ENCODE measurements at regions not wholly inside any gene's neighbourhood (a gene's known extent, or its start where the extent isn't known, plus 50 kb on each side); places are given as distances from the start of the nearest gene placed in this dataset.
"Not testable (repeated sequence)": the region's sequence is repeated elsewhere in the genome, so short reads cannot be mapped to it uniquely, and the experiment has no call there.

- Histone ChIP-seq H3K36me3 (no peaks in the 10 kb centered on the region), H3K9me3 (no peaks in the 10 kb centered on the region), H3K4me3 (no peak overlapping the region), H3K27me3 (no peaks in the 10 kb centered on the region)
- no peak for DNase-seq
These were observed 114.4 kb upstream of the WSCD1 start for GRCh38 chr17:5955764-5956163.

GRCh38 chr17:5958850-5959249 is 111.3 kb upstream of the WSCD1 start:
- Histone ChIP-seq H3K4me3 (no peak overlapping the region), H3K27me3 (no peaks in the 10 kb centered on the region), H3K9me3 (no peaks in the 10 kb centered on the region), H3K36me3 (no peaks in the 10 kb centered on the region)
- no peak for DNase-seq

- H3K36me3 ChIP-seq = no peaks in the 10 kb centered on the region
- H3K27me3 ChIP-seq = no peaks in the 10 kb centered on the region
- H3K9me3 ChIP-seq = no peaks in the 10 kb centered on the region
- H3K4me3 ChIP-seq = no peak overlapping the region
- no peak for DNase-seq
These were observed 107.8 kb upstream of the WSCD1 start for GRCh38 chr17:5962371-5962770.

- Histone ChIP-seq H3K9me3 (no peaks in the 10 kb centered on the region), H3K4me3 (no peak overlapping the region), H3K36me3 (no peaks in the 10 kb centered on the region), H3K27me3 (no peaks in the 10 kb centered on the region)
- DNase-seq = no peak
These were observed 98.2 kb upstream of the WSCD1 start for GRCh38 chr17:5971969-5972368.

- DNase-seq = no peak
- Histone ChIP-seq H3K36me3 (no peaks in the 10 kb centered on the region), H3K4me3 (no peak overlapping the region), H3K27me3 (no peaks in the 10 kb centered on the region), H3K9me3 (no peaks in the 10 kb centered on the region)
These were observed 96.8 kb upstream of the WSCD1 start for GRCh38 chr17:5973410-5973809.

GRCh38 chr17:5975661-5976060 is 94.5 kb upstream of the WSCD1 start:
- DNase-seq = no peak
- Histone ChIP-seq H3K9me3 (no peaks in the 10 kb centered on the region), H3K27me3 (no peaks in the 10 kb centered on the region), H3K4me3 (no peak overlapping the region), H3K36me3 (no peaks in the 10 kb centered on the region)

GRCh38 chr17:5976251-5976650 is 93.9 kb upstream of the WSCD1 start:
- Histone ChIP-seq H3K27me3 (no peaks in the 10 kb centered on the region), H3K36me3 (no peaks in the 10 kb centered on the region), H3K4me3 (no peak overlapping the region), H3K9me3 (no peaks in the 10 kb centered on the region)
- DNase-seq = no peak

GRCh38 chr17:5978496-5978895 is 91.7 kb upstream of the WSCD1 start:
- H3K9me3 ChIP-seq = no peaks in the 10 kb centered on the region
- no peak for DNase-seq

GRCh38 chr17:5980941-5981340 is 89.2 kb upstream of the WSCD1 start:
- Histone ChIP-seq H3K27me3 (no peaks in the 10 kb centered on the region), H3K9me3 (no peaks in the 10 kb centered on the region), H3K4me3 (no peak overlapping the region), H3K36me3 (no peaks in the 10 kb centered on the region)
- no peak for DNase-seq

More at GRCh38 chr17:5978496-5978895, 91.7 kb upstream of the WSCD1 start:
- H3K36me3 ChIP-seq = no peaks in the 10 kb centered on the region
- no peaks in the 10 kb centered on the region for H3K27me3 ChIP-seq
- H3K4me3 ChIP-seq = no peak overlapping the region

- no peaks in the 10 kb centered on the region for H3K36me3 ChIP-seq
- DNase-seq = no peak
- no peaks in the 10 kb centered on the region for H3K27me3 ChIP-seq
- H3K9me3 ChIP-seq = no peaks in the 10 kb centered on the region
- no peak overlapping the region for H3K4me3 ChIP-seq
These were observed 83.5 kb upstream of the WSCD1 start for GRCh38 chr17:5986644-5987043.

GRCh38 chr17:6000426-6000825 is 69.8 kb upstream of the WSCD1 start:
- H3K9me3 ChIP-seq = 0 out of 2 replicates have a peak, but pooled peaks cover 2% of the 10 kb centered on the region
- no peak overlapping the region for H3K4me3 ChIP-seq
- H3K27me3 ChIP-seq = no peaks in the 10 kb centered on the region
- no peaks in the 10 kb centered on the region for H3K36me3 ChIP-seq
- DNase-seq = no peak

- peak; percentile 70 for DNase-seq
- H3K9me3 ChIP-seq, H3K27me3 ChIP-seq, H3K36me3 ChIP-seq, H3K4me3 ChIP-seq: not testable (repeated sequence)
These were observed 67.0 kb upstream of the WSCD1 start for GRCh38 chr17:6003221-6003620.

GRCh38 chr17:6005939-6006338 is 64.2 kb upstream of the WSCD1 start:
- no peak for DNase-seq
- no peaks in the 10 kb centered on the region for H3K27me3 ChIP-seq
- 0 out of 2 replicates have a peak, but pooled peaks cover 2% of the 10 kb centered on the region for H3K9me3 ChIP-seq
- no peak overlapping the region for H3K4me3 ChIP-seq
- H3K36me3 ChIP-seq = no peaks in the 10 kb centered on the region

- Histone ChIP-seq H3K36me3 (no peaks in the 10 kb centered on the region), H3K9me3 (no peaks in the 10 kb centered on the region), H3K4me3 (no peak overlapping the region), H3K27me3 (no peaks in the 10 kb centered on the region)
- no peak for DNase-seq
These were observed 59.0 kb upstream of the WSCD1 start for GRCh38 chr17:6011206-6011605.

- H3K9me3 ChIP-seq = no peaks in the 10 kb centered on the region
- H3K36me3 ChIP-seq = no peaks in the 10 kb centered on the region
- H3K4me3 ChIP-seq = no peak overlapping the region
- no peak for DNase-seq
- H3K27me3 ChIP-seq = no peaks in the 10 kb centered on the region; the same call in 1 of the 2 replicates
These were observed 51.4 kb upstream of the WSCD1 start for GRCh38 chr17:6018788-6019187.

GRCh38 chr17:6019959-6020358 is 50.2 kb upstream of the WSCD1 start:
- H3K36me3 ChIP-seq = no peaks in the 10 kb centered on the region
- H3K9me3 ChIP-seq = no peaks in the 10 kb centered on the region
- H3K4me3 ChIP-seq = no peak overlapping the region
- no peak for DNase-seq
- no peaks in the 10 kb centered on the region; the same call in 1 of the 2 replicates for H3K27me3 ChIP-seq

- no peak overlapping the region for H3K4me3 ChIP-seq
- no peak for DNase-seq
- no peaks in the 10 kb centered on the region; the same call in 1 of the 2 replicates for H3K27me3 ChIP-seq
- no peaks in the 10 kb centered on the region for H3K36me3 ChIP-seq
- no peaks in the 10 kb centered on the region for H3K9me3 ChIP-seq
These were observed 49.7 kb upstream of the WSCD1 start for GRCh38 chr17:6020376-6021010.

Data from MG63 (cell line).